ENCODE measurements at regions not wholly inside any gene's neighbourhood (a gene's known extent, or its start where the extent isn't known, plus 50 kb on each side); places are given as distances from the start of the nearest gene placed in this dataset.

DNA sequence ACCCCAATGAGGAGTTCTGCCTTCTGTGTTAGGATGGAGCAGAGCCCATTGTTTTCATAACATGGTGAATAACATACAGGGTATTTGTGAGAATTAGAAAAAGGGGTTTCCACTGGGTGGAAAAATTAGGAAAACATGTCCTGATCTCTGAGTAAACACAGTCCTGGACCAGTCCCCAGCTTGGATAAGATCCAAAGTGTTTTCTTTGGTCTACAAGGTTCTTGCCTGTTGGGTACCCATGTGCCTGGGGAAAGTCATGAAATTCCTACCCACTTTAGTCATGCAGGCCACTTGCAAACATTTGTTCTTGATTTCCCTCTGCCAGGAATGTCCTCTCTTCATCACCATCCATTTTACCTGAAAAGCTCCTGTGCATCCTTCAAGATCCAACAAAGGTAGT is 164.8 kb upstream of the DYNLRB2 start:
- Histone ChIP-seq H3K9me3 (ENCODE audit: insufficient read depth, low read depth, low read length) (no peaks in the 10 kb centered on the region), H2AFZ (ENCODE audit: low read length) (no peak overlapping the region), H3K36me3 (ENCODE audit: insufficient read depth, low read length) (no peaks in the 10 kb centered on the region), H3K4me2 (ENCODE audit: low read depth, low read length, poor library complexity, severe bottlenecking) (no peak overlapping the region), H4K20me1 (ENCODE audit: insufficient read depth, low read length, poor library complexity, severe bottlenecking) (no peaks in the 10 kb centered on the region), H3K4me1 (ENCODE audit: insufficient read depth, low read length, poor library complexity, severe bottlenecking) (no peaks in the 10 kb centered on the region), H3F3A (ENCODE audit: low read depth) (no peaks in the 10 kb centered on the region), H3K9ac (ENCODE audit: low read depth, low read length, poor library complexity, severe bottlenecking) (no peak overlapping the region), H3K27me3 (ENCODE audit: insufficient read depth, low read length, poor library complexity, severe bottlenecking) (no peaks in the 10 kb centered on the region), H3K4me3 (ENCODE audit: low read length, poor library complexity, severe bottlenecking) (no peak overlapping the region), H3K79me2 (ENCODE audit: insufficient read depth, low read length) (no peaks in the 10 kb centered on the region), H3K9me2 (replicated peaks; ENCODE audit: low read depth, low read length) (no peaks in the 10 kb centered on the region)
- TF ChIP-seq CTCF (conservative IDR thresholded peaks at IDR 0.05; ENCODE audit: low read length) (no peak), EZH2phosphoT487 (IDR thresholded peaks at IDR 0.05; ENCODE audit: borderline replicate concordance) (no peak)

- Histone ChIP-seq H2AFZ (ENCODE audit: low read length) (no peak overlapping the region), H3F3A (ENCODE audit: low read depth) (no peaks in the 10 kb centered on the region), H3K79me2 (ENCODE audit: insufficient read depth, low read length) (no peaks in the 10 kb centered on the region), H3K9me3 (ENCODE audit: insufficient read depth, low read depth, low read length) (no peaks in the 10 kb centered on the region), H3K9ac (ENCODE audit: low read depth, low read length, poor library complexity, severe bottlenecking) (no peak overlapping the region), H3K9me2 (replicated peaks; ENCODE audit: low read depth, low read length) (no peaks in the 10 kb centered on the region), H3K4me2 (ENCODE audit: low read depth, low read length, poor library complexity, severe bottlenecking) (no peak overlapping the region), H4K20me1 (ENCODE audit: insufficient read depth, low read length, poor library complexity, severe bottlenecking) (no peaks in the 10 kb centered on the region), H3K36me3 (ENCODE audit: insufficient read depth, low read length) (no peaks in the 10 kb centered on the region), H3K27me3 (ENCODE audit: insufficient read depth, low read length, poor library complexity, severe bottlenecking) (no peaks in the 10 kb centered on the region), H3K4me3 (ENCODE audit: low read length, poor library complexity, severe bottlenecking) (no peak overlapping the region), H3K4me1 (ENCODE audit: insufficient read depth, low read length, poor library complexity, severe bottlenecking) (no peaks in the 10 kb centered on the region)
- no peak for TF ChIP-seq EZH2phosphoT487 (IDR thresholded peaks at IDR 0.05; ENCODE audit: borderline replicate concordance)
- no peak for TF ChIP-seq CTCF (conservative IDR thresholded peaks at IDR 0.05; ENCODE audit: low read length)
Measured at GRCh38 chr16:80375513-80375912, 165.3 kb upstream of the DYNLRB2 start.

DNA sequence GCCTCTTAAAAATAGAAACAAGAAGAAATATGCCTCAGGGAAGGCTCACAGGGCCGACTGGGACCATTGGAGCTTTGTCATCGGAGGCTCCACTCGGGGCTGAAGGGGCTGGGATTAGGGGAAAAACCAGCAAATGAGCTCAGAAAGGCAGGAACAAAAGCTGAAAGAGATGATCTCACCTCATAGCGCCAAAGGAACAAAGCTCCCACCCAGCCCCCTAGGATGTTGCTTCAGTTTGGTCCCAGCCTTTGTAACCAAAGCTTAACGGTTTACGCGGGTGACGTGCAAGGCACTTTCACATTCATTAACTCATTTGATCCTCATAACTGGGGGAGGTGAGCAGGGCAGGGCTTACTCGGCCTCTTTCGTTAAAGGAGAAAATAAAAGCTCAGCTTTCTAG is 168.5 kb upstream of the DYNLRB2 start:
- H3K9me3 ChIP-seq (ENCODE audit: insufficient read depth, low read depth, low read length), result no peaks in the 10 kb centered on the region
- H3K9ac ChIP-seq (ENCODE audit: low read depth, low read length, poor library complexity, severe bottlenecking), result no peak overlapping the region
- H3K27me3 ChIP-seq (ENCODE audit: insufficient read depth, low read length, poor library complexity, severe bottlenecking), result no peaks in the 10 kb centered on the region
- TF ChIP-seq EZH2phosphoT487 (IDR thresholded peaks at IDR 0.05; ENCODE audit: borderline replicate concordance), result no peak
- TF ChIP-seq CTCF (conservative IDR thresholded peaks at IDR 0.05; ENCODE audit: low read length), result no peak
- no peak overlapping the region for H3K4me2 ChIP-seq (ENCODE audit: low read depth, low read length, poor library complexity, severe bottlenecking)
- H3K4me3 ChIP-seq (ENCODE audit: low read length, poor library complexity, severe bottlenecking), result no peak overlapping the region
- H4K20me1 ChIP-seq (ENCODE audit: insufficient read depth, low read length, poor library complexity, severe bottlenecking), result no peaks in the 10 kb centered on the region
- no peaks in the 10 kb centered on the region for H3F3A ChIP-seq (ENCODE audit: low read depth)
- H3K9me2 ChIP-seq (replicated peaks; ENCODE audit: low read depth, low read length), result no peaks in the 10 kb centered on the region
- H3K4me1 ChIP-seq (ENCODE audit: insufficient read depth, low read length, poor library complexity, severe bottlenecking), result no peaks in the 10 kb centered on the region
- H3K79me2 ChIP-seq (ENCODE audit: insufficient read depth, low read length), result no peaks in the 10 kb centered on the region
- H3K36me3 ChIP-seq (ENCODE audit: insufficient read depth, low read length), result no peaks in the 10 kb centered on the region
- H2AFZ ChIP-seq (ENCODE audit: low read length), result no peak overlapping the region
